ENCODE measurements at regions not wholly inside any gene's neighbourhood (a gene's known extent, or its start where the extent isn't known, plus 50 kb on each side); places are given as distances from the start of the nearest gene placed in this dataset.

- DNase-seq, result no peak
Measured at GRCh38 chr14:58862416-58863160, 224.8 kb downstream of the DACT1 start.

GRCh38 chr14:58863661-58864345 is 226.0 kb downstream of the DACT1 start:
- no peak for DNase-seq

DNA sequence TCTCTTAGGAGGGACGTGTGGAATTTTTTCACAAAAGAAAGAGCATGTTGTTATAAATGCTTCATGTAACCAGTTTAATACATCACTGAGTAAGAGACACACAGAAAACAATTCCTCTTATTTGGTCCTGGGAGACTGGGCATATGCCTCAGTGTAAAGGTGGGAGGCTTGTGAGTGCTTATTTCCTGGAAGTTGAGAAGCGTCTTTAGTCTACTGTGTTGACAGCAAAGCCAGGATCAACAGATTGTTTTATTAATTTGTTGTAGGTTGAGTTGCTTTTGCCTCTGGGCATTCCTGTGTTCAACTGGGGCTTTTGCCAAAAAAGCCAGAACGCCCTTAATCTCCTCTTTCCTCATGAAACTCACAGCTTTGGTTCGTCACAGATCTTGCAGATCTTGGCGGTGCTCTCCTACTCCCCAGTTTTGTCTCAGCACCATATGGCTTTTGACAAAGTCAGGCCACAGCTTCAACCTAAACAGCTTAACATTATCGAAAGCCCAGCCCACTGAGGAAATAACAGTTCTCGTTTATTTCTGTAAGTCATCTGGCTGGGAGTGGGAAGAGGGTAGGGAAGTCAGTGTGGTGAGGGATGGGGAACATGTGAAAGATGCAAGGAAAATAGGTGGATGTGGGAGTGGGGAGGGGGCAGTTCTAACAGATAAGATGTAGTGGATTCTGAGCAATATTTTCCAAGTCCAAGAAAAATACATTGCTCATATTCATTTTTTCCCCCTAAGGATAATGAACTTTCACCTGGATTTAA is 227.2 kb downstream of the DACT1 start:
- no peak for DNase-seq

- DNase-seq, result no peak
Measured at GRCh38 chr14:58865514-58866281, 227.9 kb downstream of the DACT1 start.

- DNase-seq, result no peak
Measured at GRCh38 chr14:58866391-58866790, 228.6 kb downstream of the DACT1 start.

- DNase-seq, result no peak
Measured at GRCh38 chr14:58870961-58871360, 233.2 kb downstream of the DACT1 start.

DNA sequence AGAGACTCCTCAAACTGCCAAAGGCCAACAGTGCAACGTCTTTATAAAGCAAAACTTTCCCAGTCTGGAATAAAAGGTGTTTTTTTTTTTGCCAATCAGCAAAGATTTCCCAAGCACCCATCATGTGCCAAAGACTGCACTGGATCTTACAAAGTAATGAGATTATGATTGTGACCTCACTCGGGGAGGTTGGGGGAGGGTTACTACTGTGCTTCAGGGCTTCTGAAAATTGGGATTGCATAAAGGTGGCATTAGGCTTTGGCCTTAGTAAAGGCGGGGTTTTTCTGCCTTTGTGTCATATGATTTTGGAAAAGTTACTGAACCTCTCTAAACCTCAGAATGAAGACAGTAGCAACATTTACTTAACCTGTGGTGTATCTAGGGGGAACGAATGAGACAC is 233.8 kb downstream of the DACT1 start:
- no peak for DNase-seq

DNA sequence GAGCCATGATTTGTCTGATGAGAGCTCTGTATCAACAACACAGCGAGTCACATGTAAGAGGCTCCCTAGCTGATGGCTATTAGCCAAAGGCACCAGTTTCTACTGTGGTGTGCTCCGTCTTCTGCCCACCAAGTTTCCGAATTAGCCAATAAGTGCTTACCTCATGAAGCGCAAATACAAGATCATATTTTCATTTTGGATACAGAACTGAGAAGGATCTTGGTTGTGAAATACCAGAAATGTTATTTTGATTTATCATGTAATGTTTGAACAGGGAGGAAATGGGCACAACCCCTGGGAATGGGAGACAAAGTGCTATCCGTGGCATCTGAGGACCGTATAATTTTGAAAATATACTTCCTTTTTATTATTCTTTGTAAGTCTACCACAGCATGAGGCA is 234.3 kb downstream of the DACT1 start:
- no peak for DNase-seq

GRCh38 chr14:58873228-58873953 is 235.6 kb downstream of the DACT1 start:
- DNase-seq, result no peak

DNA sequence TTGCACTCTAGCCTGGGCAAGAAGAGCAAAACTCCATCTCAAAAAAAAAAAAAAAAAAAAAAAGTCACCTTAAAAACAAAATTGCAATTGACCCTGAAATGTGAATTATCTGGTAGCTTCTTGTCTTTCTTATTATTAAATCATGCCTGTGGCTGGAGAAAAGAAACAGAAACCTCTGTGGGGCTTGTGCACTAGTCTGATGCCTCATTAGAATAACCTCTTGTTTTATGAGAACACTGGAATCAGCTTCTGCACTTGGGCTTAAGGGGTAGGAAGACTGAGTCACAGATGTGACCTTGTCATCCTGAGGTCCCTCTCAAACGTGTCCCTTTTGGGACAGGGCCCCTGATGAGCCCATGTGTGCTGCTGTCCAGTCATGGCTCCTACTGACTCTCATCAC is 237.9 kb downstream of the DACT1 start:
- DNase-seq, result no peak

GRCh38 chr14:58876608-58877007 is 238.8 kb downstream of the DACT1 start:
- no peak for DNase-seq

DNA sequence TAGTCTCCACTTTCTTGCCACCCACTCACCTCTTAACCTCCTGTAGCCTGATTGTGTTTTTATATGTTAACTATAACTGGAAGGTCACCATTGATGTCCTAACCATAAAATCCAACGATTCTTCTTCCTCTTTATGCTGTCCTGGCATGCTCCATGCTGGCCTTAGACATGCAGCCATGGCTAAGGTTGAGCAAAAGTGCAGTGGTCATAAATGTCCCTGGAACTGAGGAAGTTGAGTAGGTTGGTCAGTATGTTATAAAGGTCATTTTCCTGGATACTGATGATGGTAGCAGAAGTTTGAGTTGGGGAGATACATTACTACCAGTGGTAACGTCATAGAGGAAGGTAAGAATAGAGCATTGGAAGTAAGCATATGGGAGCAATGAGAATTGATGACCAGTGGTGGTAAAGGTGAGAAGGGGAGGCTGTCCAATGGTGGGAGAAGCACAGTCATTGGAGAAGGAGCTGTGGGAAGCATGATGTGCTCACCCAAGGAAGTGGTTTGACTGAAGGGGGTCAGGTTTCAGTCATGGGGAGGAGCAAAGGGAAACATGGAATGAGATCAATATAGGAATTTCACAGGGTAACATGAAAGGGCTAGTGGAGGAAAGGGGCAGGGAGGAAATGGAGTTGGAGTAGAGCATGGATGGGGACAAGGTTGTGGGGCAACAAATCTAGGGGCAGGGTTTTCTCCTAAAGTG is 240.8 kb downstream of the DACT1 start:
- DNase-seq, result no peak

DNA sequence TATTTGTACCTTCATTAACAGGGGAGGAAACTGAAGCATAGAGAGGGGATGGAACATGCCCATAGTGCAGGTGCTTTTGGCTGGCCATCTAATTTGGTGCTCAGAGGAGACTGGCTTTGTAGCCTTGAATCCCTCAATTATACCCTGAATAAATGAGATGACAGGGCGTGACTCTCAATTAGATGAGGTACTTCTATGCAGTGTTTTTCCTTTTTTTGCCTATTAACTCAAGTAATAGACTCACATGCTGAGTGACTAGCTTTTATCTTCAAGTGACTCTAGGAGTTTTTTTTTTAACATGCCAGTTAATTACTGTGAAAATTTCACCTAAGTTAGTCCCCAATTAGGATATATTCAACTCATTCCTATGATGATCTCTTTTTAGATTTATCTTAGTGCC is 243.7 kb downstream of the DACT1 start:
- no peak for DNase-seq

DNA sequence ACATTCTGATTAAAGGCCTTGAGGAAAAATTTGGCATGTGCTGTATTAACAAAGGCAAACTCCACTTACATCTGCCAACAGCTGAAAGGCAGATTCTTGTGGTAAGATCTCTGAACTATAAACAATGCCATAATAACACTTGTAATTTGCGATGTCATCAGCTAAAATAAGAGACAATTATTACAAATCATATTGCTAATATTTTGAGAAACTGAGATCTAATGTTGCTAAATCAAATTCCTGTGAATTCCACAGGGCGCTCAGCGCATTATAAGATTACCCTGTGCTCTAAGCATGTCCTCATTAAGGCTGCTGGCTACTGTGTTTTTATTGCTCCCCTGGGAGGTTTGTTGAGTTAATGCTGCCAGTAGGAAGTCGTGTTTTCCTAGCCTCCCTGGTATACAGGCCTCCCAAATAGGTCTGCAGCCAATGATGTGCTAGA is 244.8 kb downstream of the DACT1 start:
- DNase-seq, result no peak

DNA sequence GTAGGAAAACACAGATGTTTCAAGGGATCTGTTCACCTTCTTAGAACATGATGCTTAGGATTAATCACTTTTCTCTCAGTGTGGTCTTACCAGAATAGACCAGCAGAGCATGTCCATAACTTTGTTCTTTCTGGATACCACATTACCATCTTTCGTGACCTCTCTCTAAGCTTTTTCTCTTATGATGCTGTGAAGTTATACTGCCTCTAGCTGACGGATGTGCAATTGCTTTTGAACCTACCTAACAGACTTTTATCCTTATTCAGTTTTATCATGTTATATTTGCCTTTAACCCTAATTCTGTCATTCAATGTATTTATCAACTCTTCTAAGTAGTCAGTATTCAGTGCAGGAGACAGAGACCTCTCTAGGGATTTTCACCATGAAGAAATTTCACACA is 246.7 kb downstream of the DACT1 start:
- no peak for DNase-seq

GRCh38 chr14:58887931-58888330 is 250.2 kb downstream of the DACT1 start:
- DNase-seq, result no peak

DNA sequence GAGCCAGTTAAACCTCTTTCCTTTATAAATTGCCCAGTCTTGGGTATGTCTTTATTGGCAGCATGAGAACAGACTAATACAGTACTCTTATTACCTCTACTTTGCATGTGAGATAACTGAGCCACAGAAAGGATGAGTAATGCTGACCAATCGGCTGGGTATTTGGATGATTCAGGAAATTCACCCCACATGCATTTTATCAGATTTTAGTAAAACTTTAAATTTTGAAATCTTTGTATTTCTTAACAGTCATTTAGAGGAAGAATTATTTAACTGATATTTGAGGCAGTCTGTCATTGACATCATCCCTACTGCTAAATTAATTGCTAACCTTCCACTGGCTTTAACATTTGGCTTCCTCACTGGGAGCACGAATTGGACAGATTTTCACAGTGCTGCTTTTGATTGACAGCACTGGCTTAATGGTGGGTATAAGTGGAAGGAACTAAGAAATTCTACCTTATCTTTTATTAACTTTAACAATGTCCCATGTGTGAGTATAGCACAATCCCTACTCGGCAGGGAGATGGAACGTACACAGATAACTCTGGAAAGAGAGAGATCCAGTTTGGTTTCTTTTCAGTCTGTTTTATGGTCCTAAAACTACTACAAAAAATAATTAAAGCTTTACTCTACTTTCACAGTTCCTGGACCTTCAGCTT is 261.0 kb downstream of the DACT1 start:
- no peak for DNase-seq

- DNase-seq, result no peak
Measured at GRCh38 chr14:58899317-58899713, 261.6 kb downstream of the DACT1 start.

- DNase-seq, result no peak
Measured at GRCh38 chr14:58901826-58902225, 264.1 kb downstream of the DACT1 start.

DNA sequence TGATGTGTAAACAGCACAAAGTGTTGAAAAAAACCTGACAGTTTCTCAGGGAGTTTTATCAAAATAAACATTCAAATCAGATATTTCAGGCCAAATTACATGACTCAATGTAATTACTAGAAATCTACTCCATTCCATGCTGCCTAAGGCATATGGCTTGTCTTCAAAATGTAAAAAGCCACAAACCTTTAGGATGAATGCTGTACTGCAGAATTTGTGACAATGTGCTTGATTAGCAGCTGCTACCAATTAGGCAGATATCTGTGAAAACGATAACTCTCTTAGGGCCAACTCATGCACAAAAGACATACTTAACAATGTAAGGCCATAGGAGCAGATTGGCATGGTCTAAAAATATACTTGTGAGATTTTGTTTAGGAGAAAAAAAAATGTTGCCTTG is 267.0 kb downstream of the DACT1 start:
- DNase-seq, result no peak

DNA sequence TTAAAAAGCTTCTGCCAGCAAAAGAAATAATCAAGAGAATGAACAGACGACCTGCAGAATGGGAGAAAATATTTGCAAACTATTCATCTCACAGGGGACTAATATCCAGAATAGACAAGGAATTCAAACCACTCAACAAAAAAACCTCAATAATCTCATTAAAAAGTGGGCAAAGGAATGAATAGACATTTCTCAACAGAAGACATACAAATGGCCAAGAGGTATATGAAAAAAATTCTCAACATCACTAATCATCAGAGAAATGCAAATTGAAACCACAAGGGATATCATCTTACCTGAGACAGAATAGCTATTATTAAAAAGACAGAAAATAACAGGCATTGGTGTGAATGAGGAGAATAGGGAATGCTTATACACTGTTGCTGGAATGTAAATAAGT is 270.0 kb downstream of the DACT1 start:
- DNase-seq, result no peak
